ENCODE measurements at regions not wholly inside any gene's neighbourhood (a gene's known extent, or its start where the extent isn't known, plus 50 kb on each side); places are given as distances from the start of the nearest gene placed in this dataset.
"Not testable (repeated sequence)": the region's sequence is repeated elsewhere in the genome, so short reads cannot be mapped to it uniquely, and the experiment has no call there.

- Mint-ChIP-seq H3K27me3 (ENCODE audit: low read depth) (peaks cover 36% of the 10 kb centered on the region), H3K27ac (no peak overlapping the region), H3K4me3 (no peak overlapping the region), H3K4me1 (ENCODE audit: low read depth) (no peaks in the 10 kb centered on the region), H3K9me3 (no peaks in the 10 kb centered on the region), H3K36me3 (ENCODE audit: low read depth) (no peaks in the 10 kb centered on the region)
Measured at GRCh38 chr14:95597784-95598211, 62.9 kb downstream of the GLRX5 start.

GRCh38 chr14:95601650-95602049 lies 66.8 kb downstream of the GLRX5 start:
- H3K36me3 Mint-ChIP-seq (ENCODE audit: low read depth): no peaks in the 10 kb centered on the region
- H3K4me3 Mint-ChIP-seq: no peak overlapping the region
- H3K4me1 Mint-ChIP-seq (ENCODE audit: low read depth): no peaks in the 10 kb centered on the region
- H3K27me3 Mint-ChIP-seq (ENCODE audit: low read depth): peaks cover 36% of the 10 kb centered on the region
- H3K9me3 Mint-ChIP-seq: no peaks in the 10 kb centered on the region
- H3K27ac Mint-ChIP-seq: no peak overlapping the region

GRCh38 chr14:95603415-95603814 lies 68.6 kb downstream of the GLRX5 start:
- Mint-ChIP-seq H3K4me1 (ENCODE audit: low read depth) (no peaks in the 10 kb centered on the region), H3K4me3 (no peak overlapping the region), H3K27ac (no peak overlapping the region), H3K36me3 (ENCODE audit: low read depth) (no peaks in the 10 kb centered on the region), H3K27me3 (ENCODE audit: low read depth) (peaks cover 27% of the 10 kb centered on the region), H3K9me3 (no peaks in the 10 kb centered on the region)

- no peaks in the 10 kb centered on the region for H3K36me3 Mint-ChIP-seq (ENCODE audit: low read depth)
- no peaks in the 10 kb centered on the region for H3K4me1 Mint-ChIP-seq (ENCODE audit: low read depth)
- peaks cover 23% of the 10 kb centered on the region for H3K27me3 Mint-ChIP-seq (ENCODE audit: low read depth)
- H3K27ac Mint-ChIP-seq: no peak overlapping the region
- H3K9me3 Mint-ChIP-seq: no peaks in the 10 kb centered on the region
- no peak overlapping the region for H3K4me3 Mint-ChIP-seq
Measured at GRCh38 chr14:95606266-95606665, 71.4 kb downstream of the GLRX5 start.

- Mint-ChIP-seq H3K4me3 (no peak overlapping the region), H3K27ac (no peak overlapping the region), H3K4me1 (ENCODE audit: low read depth) (no peaks in the 10 kb centered on the region), H3K36me3 (ENCODE audit: low read depth) (no peaks in the 10 kb centered on the region), H3K9me3 (no peaks in the 10 kb centered on the region), H3K27me3 (ENCODE audit: low read depth) (peaks cover 23% of the 10 kb centered on the region)
Measured at GRCh38 chr14:95608637-95609235, 73.9 kb downstream of the GLRX5 start.

GRCh38 chr14:95609398-95609990 lies 74.6 kb downstream of the GLRX5 start:
- Mint-ChIP-seq H3K9me3 (no peaks in the 10 kb centered on the region), H3K4me3 (no peak overlapping the region), H3K36me3 (ENCODE audit: low read depth) (no peaks in the 10 kb centered on the region), H3K4me1 (ENCODE audit: low read depth) (no peaks in the 10 kb centered on the region), H3K27ac (no peak overlapping the region), H3K27me3 (ENCODE audit: low read depth) (peaks cover 23% of the 10 kb centered on the region)

GRCh38 chr14:95611293-95611880 lies 74.8 kb upstream of the TCL1B start:
- no peaks in the 10 kb centered on the region for H3K4me1 Mint-ChIP-seq (ENCODE audit: low read depth)
- no peak overlapping the region for H3K27ac Mint-ChIP-seq
- no peaks in the 10 kb centered on the region for H3K36me3 Mint-ChIP-seq (ENCODE audit: low read depth)
- no peak overlapping the region for H3K4me3 Mint-ChIP-seq
- H3K27me3 Mint-ChIP-seq (ENCODE audit: low read depth): peaks cover 20% of the 10 kb centered on the region
- H3K9me3 Mint-ChIP-seq: no peaks in the 10 kb centered on the region

GRCh38 chr14:95614349-95614748 lies 71.9 kb upstream of the TCL1B start:
- Mint-ChIP-seq H3K9me3 (no peaks in the 10 kb centered on the region), H3K27me3 (ENCODE audit: low read depth) (peaks cover 11% of the 10 kb centered on the region), H3K4me1 (ENCODE audit: low read depth) (no peaks in the 10 kb centered on the region), H3K4me3 (no peak overlapping the region), H3K27ac (no peak overlapping the region), H3K36me3 (ENCODE audit: low read depth) (no peaks in the 10 kb centered on the region)

GRCh38 chr14:95616745-95617144 lies 69.5 kb upstream of the TCL1B start:
- Mint-ChIP-seq H3K36me3 (ENCODE audit: low read depth) (no peaks in the 10 kb centered on the region), H3K4me3 (no peak overlapping the region), H3K27me3 (ENCODE audit: low read depth) (no peaks in the 10 kb centered on the region), H3K27ac (no peak overlapping the region), H3K9me3 (no peaks in the 10 kb centered on the region), H3K4me1 (ENCODE audit: low read depth) (no peaks in the 10 kb centered on the region)

GRCh38 chr14:95619785-95620417 lies 66.3 kb upstream of the TCL1B start:
- no peak overlapping the region for H3K27ac Mint-ChIP-seq
- H3K27me3 Mint-ChIP-seq (ENCODE audit: low read depth): no peaks in the 10 kb centered on the region
- no peaks in the 10 kb centered on the region for H3K9me3 Mint-ChIP-seq
- no peaks in the 10 kb centered on the region for H3K4me1 Mint-ChIP-seq (ENCODE audit: low read depth)
- no peaks in the 10 kb centered on the region for H3K36me3 Mint-ChIP-seq (ENCODE audit: low read depth)
- H3K4me3 Mint-ChIP-seq: no peak overlapping the region

- peak overlapping the region; percentile 38 for H3K4me3 Mint-ChIP-seq
- H3K4me1 Mint-ChIP-seq (ENCODE audit: low read depth): no peaks in the 10 kb centered on the region
- no peaks in the 10 kb centered on the region for H3K36me3 Mint-ChIP-seq (ENCODE audit: low read depth)
- no peak overlapping the region for H3K27ac Mint-ChIP-seq
- H3K27me3 Mint-ChIP-seq (ENCODE audit: low read depth): peaks cover 6% of the 10 kb centered on the region
- no peaks in the 10 kb centered on the region for H3K9me3 Mint-ChIP-seq
Measured at GRCh38 chr14:95620659-95621059, 65.6 kb upstream of the TCL1B start.

GRCh38 chr14:95623195-95623594 lies 63.0 kb upstream of the TCL1B start:
- no peak overlapping the region for H3K4me3 Mint-ChIP-seq
- no peaks in the 10 kb centered on the region for H3K36me3 Mint-ChIP-seq (ENCODE audit: low read depth)
- H3K27me3 Mint-ChIP-seq (ENCODE audit: low read depth): peaks cover 7% of the 10 kb centered on the region
- no peaks in the 10 kb centered on the region for H3K9me3 Mint-ChIP-seq
- no peak overlapping the region for H3K27ac Mint-ChIP-seq
- no peaks in the 10 kb centered on the region for H3K4me1 Mint-ChIP-seq (ENCODE audit: low read depth)

GRCh38 chr14:95625710-95626109 lies 60.5 kb upstream of the TCL1B start:
- H3K27ac Mint-ChIP-seq: peak overlapping the region; percentile 47
- not testable (repeated sequence) for H3K9me3 Mint-ChIP-seq; H3K36me3 Mint-ChIP-seq (ENCODE audit: low read depth); H3K4me1 Mint-ChIP-seq (ENCODE audit: low read depth); H3K4me3 Mint-ChIP-seq
- H3K27me3 Mint-ChIP-seq (ENCODE audit: low read depth): peaks cover 10% of the 10 kb centered on the region

GRCh38 chr14:95635051-95635450 lies 51.2 kb upstream of the TCL1B start:
- no peaks in the 10 kb centered on the region for H3K27me3 Mint-ChIP-seq (ENCODE audit: low read depth)
- H3K9me3 Mint-ChIP-seq: peaks cover 27% of the 10 kb centered on the region
- no peaks in the 10 kb centered on the region for H3K4me1 Mint-ChIP-seq (ENCODE audit: low read depth)
- H3K36me3 Mint-ChIP-seq (ENCODE audit: low read depth): no peaks in the 10 kb centered on the region
- no peak overlapping the region for H3K27ac Mint-ChIP-seq
- H3K4me3 Mint-ChIP-seq: no peak overlapping the region
